ENCODE measurements at regions not wholly inside any gene's neighbourhood (a gene's known extent, or its start where the extent isn't known, plus 50 kb on each side); places are given as distances from the start of the nearest gene placed in this dataset.
A peak's percentile ranks its signal among the peaks of the same experiment; 100 is the strongest.

DNA sequence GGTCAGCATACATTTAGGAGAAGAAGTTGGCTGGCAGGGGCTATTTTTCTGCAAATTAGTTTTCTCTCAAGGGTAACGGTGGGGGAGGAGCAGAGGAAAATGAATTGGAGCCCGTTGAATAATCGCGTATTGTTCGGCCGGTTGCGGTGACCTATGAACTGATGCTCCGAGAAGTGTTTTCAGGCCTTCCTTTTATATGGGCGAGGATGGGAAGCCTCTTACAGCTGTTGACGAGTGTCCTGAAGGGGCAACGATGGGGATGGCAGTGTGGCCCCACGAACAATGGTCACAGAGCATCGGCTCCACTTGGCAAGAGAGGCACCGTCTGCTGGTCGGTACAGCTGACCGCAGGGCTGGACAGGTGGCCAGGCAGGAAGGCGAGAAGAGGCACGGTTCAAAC, 400.7 kb downstream of the ZSWIM6 start:
- H3K27ac ChIP-seq (ENCODE audit: low read depth in 2 of 2, low read length in 2 of 2) = no peak overlapping the region
- no peaks in the 10 kb centered on the region for H3K36me3 ChIP-seq (ENCODE audit: control insufficient read depth in 2 of 3, insufficient read depth in 3 of 3, low read length in 3 of 3)
- DNase-seq (no peak), FAIRE-seq (no peak)
- no peak overlapping the region for H3K4me3 ChIP-seq (ENCODE audit: low read length in 3 of 3)
- no peak overlapping the region for H3K9ac ChIP-seq (ENCODE audit: low read length in 3 of 3)
- no peaks in the 10 kb centered on the region for H3K9me3 ChIP-seq (ENCODE audit: control insufficient read depth in 2 of 3, insufficient read depth in 1 of 3, low read length in 3 of 3)
- intact Hi-C loops (cut with DNase I) = no loop called here
- H3K4me1 ChIP-seq (ENCODE audit: control insufficient read depth in 2 of 3, insufficient read depth in 2 of 3, low read depth in 1 of 3, low read length in 3 of 3) = peaks cover 3 to 31% (median 13%) of the 10 kb centered on the region in 3 donors
- no peaks in the 10 kb centered on the region for H3K27me3 ChIP-seq (ENCODE audit: control insufficient read depth, insufficient read depth, low read length)
- TF ChIP-seq, protein P1, sequence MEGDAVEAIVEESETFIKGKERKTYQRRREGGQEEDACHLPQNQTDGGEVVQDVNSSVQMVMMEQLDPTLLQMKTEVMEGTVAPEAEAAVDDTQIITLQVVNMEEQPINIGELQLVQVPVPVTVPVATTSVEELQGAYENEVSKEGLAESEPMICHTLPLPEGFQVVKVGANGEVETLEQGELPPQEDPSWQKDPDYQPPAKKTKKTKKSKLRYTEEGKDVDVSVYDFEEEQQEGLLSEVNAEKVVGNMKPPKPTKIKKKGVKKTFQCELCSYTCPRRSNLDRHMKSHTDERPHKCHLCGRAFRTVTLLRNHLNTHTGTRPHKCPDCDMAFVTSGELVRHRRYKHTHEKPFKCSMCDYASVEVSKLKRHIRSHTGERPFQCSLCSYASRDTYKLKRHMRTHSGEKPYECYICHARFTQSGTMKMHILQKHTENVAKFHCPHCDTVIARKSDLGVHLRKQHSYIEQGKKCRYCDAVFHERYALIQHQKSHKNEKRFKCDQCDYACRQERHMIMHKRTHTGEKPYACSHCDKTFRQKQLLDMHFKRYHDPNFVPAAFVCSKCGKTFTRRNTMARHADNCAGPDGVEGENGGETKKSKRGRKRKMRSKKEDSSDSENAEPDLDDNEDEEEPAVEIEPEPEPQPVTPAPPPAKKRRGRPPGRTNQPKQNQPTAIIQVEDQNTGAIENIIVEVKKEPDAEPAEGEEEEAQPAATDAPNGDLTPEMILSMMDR (IDR thresholded peaks at IDR 0.05; ENCODE audit: borderline replicate concordance, extremely low read depth, insufficient read depth) = no peak

DNA sequence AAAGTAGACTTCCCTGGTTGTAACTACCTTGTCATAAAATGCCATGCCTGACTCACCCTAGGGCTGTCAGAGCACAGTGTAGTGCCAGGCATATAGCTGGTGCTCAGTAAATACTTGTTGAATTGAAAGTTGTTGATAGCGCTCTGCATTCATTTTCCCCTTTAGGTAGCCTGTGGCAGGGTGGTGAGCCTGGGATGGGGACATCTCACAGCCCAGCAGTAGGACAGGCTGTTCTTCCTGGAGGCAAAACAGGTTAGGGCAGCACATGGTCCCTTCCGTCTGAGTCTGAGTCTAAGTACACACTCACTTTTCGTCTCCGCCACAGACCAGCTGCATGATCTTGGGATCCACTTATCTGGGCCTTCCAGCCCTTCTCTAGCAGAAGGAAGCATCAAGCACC, 401.9 kb downstream of the ZSWIM6 start:
- TF ChIP-seq, protein P1 (IDR thresholded peaks at IDR 0.05; ENCODE audit: borderline replicate concordance, extremely low read depth, insufficient read depth) = no peak
- no peak for DNase-seq
- H3K27ac ChIP-seq (ENCODE audit: low read depth in 2 of 2, low read length in 2 of 2) = no peak overlapping the region
- intact Hi-C loops (cut with DNase I) = no loop called here
- H3K27me3 ChIP-seq (ENCODE audit: control insufficient read depth, insufficient read depth, low read length) = no peaks in the 10 kb centered on the region
- no peak for FAIRE-seq
- no peaks in the 10 kb centered on the region for H3K9me3 ChIP-seq (ENCODE audit: control insufficient read depth in 2 of 3, insufficient read depth in 1 of 3, low read length in 3 of 3)
- peaks cover 3 to 31% (median 13%) of the 10 kb centered on the region in 3 donors for H3K4me1 ChIP-seq (ENCODE audit: control insufficient read depth in 2 of 3, insufficient read depth in 2 of 3, low read depth in 1 of 3, low read length in 3 of 3)
- no peak overlapping the region for H3K9ac ChIP-seq (ENCODE audit: low read length in 3 of 3)
- H3K36me3 ChIP-seq (ENCODE audit: control insufficient read depth in 2 of 3, insufficient read depth in 3 of 3, low read length in 3 of 3) = no peaks in the 10 kb centered on the region
- no peak overlapping the region for H3K4me3 ChIP-seq (ENCODE audit: low read length in 3 of 3)

DNA sequence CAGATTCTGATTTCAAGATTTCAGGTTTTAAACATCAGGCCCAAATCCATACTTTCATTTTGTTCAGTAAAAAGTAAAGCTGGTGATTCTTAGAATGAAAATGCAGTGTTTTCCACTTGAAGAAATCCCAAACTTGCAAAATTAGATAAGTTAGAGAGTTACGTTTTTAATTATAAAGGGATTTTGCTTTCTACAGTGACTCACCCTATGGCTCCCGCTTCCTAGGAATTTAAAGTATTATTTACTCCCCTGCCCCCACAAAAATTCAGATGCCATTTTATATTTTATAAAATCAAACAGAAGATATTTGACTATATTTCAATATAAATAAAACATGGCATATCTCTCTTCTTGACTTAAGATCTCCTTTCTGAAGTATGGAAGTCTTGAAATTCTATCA, 402.9 kb downstream of the ZSWIM6 start:
- Histone ChIP-seq H3K27ac (ENCODE audit: low read depth in 2 of 2, low read length in 2 of 2) (no peak overlapping the region), H3K9ac (ENCODE audit: low read length in 3 of 3) (no peak overlapping the region), H3K4me1 (ENCODE audit: control insufficient read depth in 2 of 3, insufficient read depth in 2 of 3, low read depth in 1 of 3, low read length in 3 of 3) (peaks cover 3 to 31% (median 13%) of the 10 kb centered on the region in 3 donors), H3K9me3 (ENCODE audit: control insufficient read depth in 2 of 3, insufficient read depth in 1 of 3, low read length in 3 of 3) (no peaks in the 10 kb centered on the region), H3K36me3 (ENCODE audit: control insufficient read depth in 2 of 3, insufficient read depth in 3 of 3, low read length in 3 of 3) (no peaks in the 10 kb centered on the region), H3K4me3 (ENCODE audit: low read length in 3 of 3) (no peak overlapping the region), H3K27me3 (ENCODE audit: control insufficient read depth, insufficient read depth, low read length) (no peaks in the 10 kb centered on the region)
- intact Hi-C loops (cut with DNase I) = no loop called here
- no peak for FAIRE-seq
- no peak for DNase-seq
- TF ChIP-seq, protein P1 (IDR thresholded peaks at IDR 0.05; ENCODE audit: borderline replicate concordance, extremely low read depth, insufficient read depth) = no peak

DNA sequence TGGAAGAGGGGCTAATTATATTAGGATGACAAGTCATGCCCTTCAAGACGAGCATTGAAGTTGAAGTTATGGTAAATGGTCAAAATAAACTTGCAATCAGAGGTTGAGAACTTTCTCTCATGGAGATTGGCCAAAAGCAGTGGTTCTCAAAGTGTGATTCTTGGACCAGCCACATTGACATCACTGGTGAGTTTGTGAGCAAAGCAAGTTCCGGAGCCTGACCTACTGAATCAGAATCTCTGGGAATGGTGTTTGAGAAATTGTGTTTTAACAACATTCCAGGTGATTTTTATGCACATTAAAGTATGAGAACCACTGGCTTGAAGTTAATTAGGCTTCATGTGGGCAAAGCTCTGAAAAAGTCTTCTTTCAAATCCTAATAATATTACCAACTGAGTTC, 403.5 kb downstream of the ZSWIM6 start:
- Histone ChIP-seq H3K36me3 (ENCODE audit: control insufficient read depth in 2 of 3, insufficient read depth in 3 of 3, low read length in 3 of 3) (no peaks in the 10 kb centered on the region), H3K4me1 (ENCODE audit: control insufficient read depth in 2 of 3, insufficient read depth in 2 of 3, low read depth in 1 of 3, low read length in 3 of 3) (peaks cover 3 to 31% (median 13%) of the 10 kb centered on the region in 3 donors), H3K27ac (ENCODE audit: low read depth in 2 of 2, low read length in 2 of 2) (peak overlapping the region in 1 of 2 donors; percentile 82), H3K9me3 (ENCODE audit: control insufficient read depth in 2 of 3, insufficient read depth in 1 of 3, low read length in 3 of 3) (no peaks in the 10 kb centered on the region), H3K27me3 (ENCODE audit: control insufficient read depth, insufficient read depth, low read length) (no peaks in the 10 kb centered on the region), H3K4me3 (ENCODE audit: low read length in 3 of 3) (no peak overlapping the region), H3K9ac (ENCODE audit: low read length in 3 of 3) (no peak overlapping the region)
- FAIRE-seq (no peak), DNase-seq (peak in 1 of 5 donors; percentile 18)
- TF ChIP-seq, protein P1 (IDR thresholded peaks at IDR 0.05; ENCODE audit: borderline replicate concordance, extremely low read depth, insufficient read depth) = no peak
- intact Hi-C loops (cut with DNase I) = no loop called here

Measured in kidney (tissue), 13 donors.